Panc1 (cell line): ENCODE measurements at regions not wholly inside any gene's neighbourhood (a gene's known extent, or its start where the extent isn't known, plus 50 kb on each side); places are given as distances from the start of the nearest gene placed in this dataset.

Source experiments
- ATAC-seq: fragments of 200-7000 bp; cut with Tn5 transposase; 2 replicates; pipeline ENCODE4 v1.9.1; 2020; ENCODE audit warnings: mild to moderate bottlenecking, moderate library complexity
- BruUV-seq: library from RNA; stranded (reverse); fragments of 400-500 nt; replicated peaks from 2 replicates; lab custom pipeline; 2021; lab: Mats Ljungman, UMichigan
- CTCF ChIA-PET: fragments of 300-600 bp; sonication (Branson Sonifier 250); formaldehyde crosslinking; loops from one replicate; lab custom pipeline; 2022; ENCODE audit warnings: antibody characterized with exemption; lab: Charles Lee
- POLR2A ChIA-PET: fragments of 300-600 bp; sonication (Branson Sonifier 250); formaldehyde crosslinking; loops from one replicate; lab custom pipeline; 2022; ENCODE audit warnings: antibody characterized with exemption; lab: Charles Lee
- DNase-seq: peaks from one replicate; pipeline ENCODE4 v3.0.0-alpha.2; 2010; ENCODE audit warnings: low read depth, low spot score
- H3K27ac ChIP-seq: 2 replicates; pipeline ENCODE4 v1.5.1; 2011; ENCODE audit warnings: mild to moderate bottlenecking, low read length, inconsistent platforms
- H3K27me3 ChIP-seq: fragments of 200-500 bp; sonication (Bioruptor generic); 2 replicates; pipeline ENCODE4 v1.6.0; 2014; ENCODE audit warnings: low read length, inconsistent platforms; ENCODE audit not compliant: control insufficient read depth, insufficient read depth
- H3K36me3 ChIP-seq: fragments of 200-500 bp; sonication (Bioruptor generic); 2 replicates; pipeline ENCODE4 v1.5.1; 2014; ENCODE audit warnings: inconsistent platforms, mild to moderate bottlenecking, low read length, moderate library complexity; ENCODE audit not compliant: control insufficient read depth, insufficient read depth
- H3K4me1 ChIP-seq: 2 replicates; pipeline ENCODE4 v1.5.1; 2011; ENCODE audit warnings: inconsistent platforms, mild to moderate bottlenecking, low read length, moderate library complexity; ENCODE audit not compliant: control insufficient read depth, insufficient read depth
- H3K4me3 ChIP-seq, 2 experiments: 2 replicates each; pipeline ENCODE4 v1.5.1; 2011 to 2012; ENCODE audit warnings: low read depth in 2 of 2, low read length in 2 of 2, mild to moderate bottlenecking in 2 of 2, inconsistent platforms in 1 of 2, moderate library complexity in 1 of 2
- H3K9me3 ChIP-seq: fragments of 200-500 bp; sonication (Bioruptor generic); 2 replicates; pipeline ENCODE4 v1.5.1; 2014; ENCODE audit warnings: low read depth, mild to moderate bottlenecking, inconsistent platforms, low read length, moderate library complexity; ENCODE audit not compliant: control insufficient read depth, insufficient read depth
- POLR2AphosphoS5 ChIP-seq: IDR thresholded peaks from 2 replicates; pipeline ENCODE4 v1.6.1; 2012; ENCODE audit warnings: mild to moderate bottlenecking, low read depth, low read length, moderate library complexity
- SIN3A ChIP-seq: IDR thresholded peaks from 2 replicates; pipeline ENCODE4 v1.6.1; 2012; ENCODE audit warnings: low read depth, mild to moderate bottlenecking, low read length, moderate library complexity, borderline replicate concordance; ENCODE audit not compliant: insufficient read depth
- TCF7L2 ChIP-seq: IDR thresholded peaks from 2 replicates; pipeline ENCODE4 v1.6.1; 2011; ENCODE audit warnings: mild to moderate bottlenecking, low read depth, low read length, inconsistent platforms
- in situ Hi-C: cut with HindIII; loops from 2 replicates; pipeline ENCODE4 v1.10.0; 2016; ENCODE audit warnings: low sequenced_read_pairs, low pct_unique_long_range_greater_than_20kb
- intact Hi-C: fragments of 100-400 bp; cut with micrococcal nuclease; formaldehyde crosslinking; loops from one replicate; pipeline ENCODE4 v1.10.0; 2022; ENCODE audit not compliant: unreplicated experiment
- TF ChIP-seq, protein P1 (sequence below): fragments of 450-650 bp; IDR thresholded peaks from 2 replicates; pipeline ENCODE4 v1.5.1; 2017; ENCODE audit warnings: mild to moderate bottlenecking
- TF ChIP-seq, protein P2 (sequence below), 2 experiments: IDR thresholded peaks; 2 replicates each; pipeline ENCODE4 v1.6.1; 2011 to 2012; ENCODE audit warnings: low read depth in 2 of 2, control low read depth in 1 of 2, low read length in 1 of 2, mild to moderate bottlenecking in 1 of 2, moderate library complexity in 1 of 2; ENCODE audit not compliant: insufficient read depth in 1 of 2

DNA sequence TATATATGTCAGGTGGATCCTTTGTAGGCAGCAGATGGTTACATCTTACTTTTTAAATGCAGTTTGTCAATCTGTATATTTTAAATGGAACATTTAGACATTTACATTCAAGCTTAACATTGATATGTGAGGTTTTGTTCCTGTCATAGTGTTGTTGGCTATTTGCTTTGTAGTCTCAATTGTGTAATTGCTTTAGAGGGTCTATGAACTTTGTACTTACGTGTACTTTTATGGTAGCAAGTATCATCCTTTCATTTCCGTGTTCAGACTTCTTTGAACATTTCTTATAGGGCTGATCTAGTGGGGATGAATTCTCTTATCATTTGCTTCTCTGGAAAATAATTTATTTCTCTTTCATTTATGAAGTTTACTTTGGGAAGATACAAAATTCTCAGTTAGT, 656.0 kb downstream of the OTOL1 start:
- ChIA-PET CTCF (interaction anchor here (0.7 kb wide), 1 partner anchor 567 kb away, joined by 3 read pairs; no protein-coding TSS in a partner anchor), POLR2A (no interaction called here)
- H3K4me1 ChIP-seq = no peaks in the 10 kb centered on the region
- BruUV-seq = no TSS peak
- no peak for TF ChIP-seq SIN3A
- TF ChIP-seq, protein P1, sequence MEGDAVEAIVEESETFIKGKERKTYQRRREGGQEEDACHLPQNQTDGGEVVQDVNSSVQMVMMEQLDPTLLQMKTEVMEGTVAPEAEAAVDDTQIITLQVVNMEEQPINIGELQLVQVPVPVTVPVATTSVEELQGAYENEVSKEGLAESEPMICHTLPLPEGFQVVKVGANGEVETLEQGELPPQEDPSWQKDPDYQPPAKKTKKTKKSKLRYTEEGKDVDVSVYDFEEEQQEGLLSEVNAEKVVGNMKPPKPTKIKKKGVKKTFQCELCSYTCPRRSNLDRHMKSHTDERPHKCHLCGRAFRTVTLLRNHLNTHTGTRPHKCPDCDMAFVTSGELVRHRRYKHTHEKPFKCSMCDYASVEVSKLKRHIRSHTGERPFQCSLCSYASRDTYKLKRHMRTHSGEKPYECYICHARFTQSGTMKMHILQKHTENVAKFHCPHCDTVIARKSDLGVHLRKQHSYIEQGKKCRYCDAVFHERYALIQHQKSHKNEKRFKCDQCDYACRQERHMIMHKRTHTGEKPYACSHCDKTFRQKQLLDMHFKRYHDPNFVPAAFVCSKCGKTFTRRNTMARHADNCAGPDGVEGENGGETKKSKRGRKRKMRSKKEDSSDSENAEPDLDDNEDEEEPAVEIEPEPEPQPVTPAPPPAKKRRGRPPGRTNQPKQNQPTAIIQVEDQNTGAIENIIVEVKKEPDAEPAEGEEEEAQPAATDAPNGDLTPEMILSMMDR = no peak
- no peak for TF ChIP-seq TCF7L2
- TF ChIP-seq POLR2AphosphoS5 = no peak
- TF ChIP-seq, protein P2, sequence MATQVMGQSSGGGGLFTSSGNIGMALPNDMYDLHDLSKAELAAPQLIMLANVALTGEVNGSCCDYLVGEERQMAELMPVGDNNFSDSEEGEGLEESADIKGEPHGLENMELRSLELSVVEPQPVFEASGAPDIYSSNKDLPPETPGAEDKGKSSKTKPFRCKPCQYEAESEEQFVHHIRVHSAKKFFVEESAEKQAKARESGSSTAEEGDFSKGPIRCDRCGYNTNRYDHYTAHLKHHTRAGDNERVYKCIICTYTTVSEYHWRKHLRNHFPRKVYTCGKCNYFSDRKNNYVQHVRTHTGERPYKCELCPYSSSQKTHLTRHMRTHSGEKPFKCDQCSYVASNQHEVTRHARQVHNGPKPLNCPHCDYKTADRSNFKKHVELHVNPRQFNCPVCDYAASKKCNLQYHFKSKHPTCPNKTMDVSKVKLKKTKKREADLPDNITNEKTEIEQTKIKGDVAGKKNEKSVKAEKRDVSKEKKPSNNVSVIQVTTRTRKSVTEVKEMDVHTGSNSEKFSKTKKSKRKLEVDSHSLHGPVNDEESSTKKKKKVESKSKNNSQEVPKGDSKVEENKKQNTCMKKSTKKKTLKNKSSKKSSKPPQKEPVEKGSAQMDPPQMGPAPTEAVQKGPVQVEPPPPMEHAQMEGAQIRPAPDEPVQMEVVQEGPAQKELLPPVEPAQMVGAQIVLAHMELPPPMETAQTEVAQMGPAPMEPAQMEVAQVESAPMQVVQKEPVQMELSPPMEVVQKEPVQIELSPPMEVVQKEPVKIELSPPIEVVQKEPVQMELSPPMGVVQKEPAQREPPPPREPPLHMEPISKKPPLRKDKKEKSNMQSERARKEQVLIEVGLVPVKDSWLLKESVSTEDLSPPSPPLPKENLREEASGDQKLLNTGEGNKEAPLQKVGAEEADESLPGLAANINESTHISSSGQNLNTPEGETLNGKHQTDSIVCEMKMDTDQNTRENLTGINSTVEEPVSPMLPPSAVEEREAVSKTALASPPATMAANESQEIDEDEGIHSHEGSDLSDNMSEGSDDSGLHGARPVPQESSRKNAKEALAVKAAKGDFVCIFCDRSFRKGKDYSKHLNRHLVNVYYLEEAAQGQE (IDR thresholded peaks at IDR 0.05; ENCODE audit: insufficient read depth in 1 of 2, low read depth in 2 of 2, low read length in 1 of 2) = no peak
- H3K4me3 ChIP-seq = no peak overlapping the region
- no peak for DNase-seq
- no peak overlapping the region for H3K27ac ChIP-seq
- H3K27me3 ChIP-seq = no peaks in the 10 kb centered on the region
- H3K36me3 ChIP-seq = no peaks in the 10 kb centered on the region
- in situ Hi-C loops (no loop called here), intact Hi-C loops (no loop called here)
- ATAC-seq = no peak
- H3K9me3 ChIP-seq = no peaks in the 10 kb centered on the region

DNA sequence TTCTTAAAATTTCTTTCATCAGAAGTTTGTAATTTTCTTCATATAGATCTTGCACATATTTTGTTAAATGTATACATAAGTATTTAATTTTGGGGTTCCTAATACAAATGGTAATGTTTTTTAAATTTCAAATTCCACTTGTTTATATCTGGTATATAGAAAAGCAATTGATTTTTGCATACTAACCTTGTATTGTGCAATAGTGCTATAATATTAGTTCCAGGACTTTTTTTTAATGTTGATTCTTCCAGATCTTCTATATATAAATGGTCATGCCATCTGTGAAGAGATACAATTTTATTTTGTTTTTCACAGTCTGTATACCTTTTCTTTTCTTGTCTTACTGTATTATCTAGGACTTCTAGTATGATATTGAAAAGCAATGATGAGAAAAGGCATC, 665.0 kb downstream of the OTOL1 start:
- Histone ChIP-seq H3K9me3 (peaks cover 5% of the 10 kb centered on the region; the same call in 1 of the 2 replicates), H3K36me3 (no peaks in the 10 kb centered on the region), H3K27me3 (no peaks in the 10 kb centered on the region), H3K4me1 (no peaks in the 10 kb centered on the region), H3K27ac (no peak overlapping the region), H3K4me3 (no peak overlapping the region)
- intact Hi-C loops = no loop called here
- ATAC-seq (no peak), DNase-seq (no peak)
- in situ Hi-C loops = no loop called here
- CTCF ChIA-PET = no interaction called here
- TF ChIP-seq POLR2AphosphoS5 (no peak), SIN3A (no peak), TCF7L2 (no peak)
- TF ChIP-seq, protein P1 = no peak
- TF ChIP-seq, protein P2 (IDR thresholded peaks at IDR 0.05; ENCODE audit: insufficient read depth in 1 of 2, low read depth in 2 of 2, low read length in 1 of 2) = no peak
- no TSS peak for BruUV-seq
- POLR2A ChIA-PET = no interaction called here
